Colonic mucosa (tissue), 4 donors: ENCODE measurements at regions not wholly inside any gene's neighbourhood (a gene's known extent, or its start where the extent isn't known, plus 50 kb on each side); places are given as distances from the start of the nearest gene placed in this dataset.

Experiments used
- DNase-seq: peaks from one replicate; pipeline ENCODE4 v3.0.0-alpha.2; 2020
- H3K27ac ChIP-seq: fragments of 200-600 bp; one replicate; pipeline ENCODE4 v1.8.0; 2021
- H3K27me3 ChIP-seq: fragments of 200-600 bp; one replicate; pipeline ENCODE4 v1.8.0; 2021
- H3K36me3 ChIP-seq: fragments of 200-600 bp; one replicate; pipeline ENCODE4 v1.8.0; 2021
- H3K4me1 ChIP-seq: fragments of 200-600 bp; one replicate; pipeline ENCODE4 v1.8.0; 2021; ENCODE audit warnings: mild to moderate bottlenecking
- H3K4me3 ChIP-seq: fragments of 200-600 bp; one replicate; pipeline ENCODE4 v1.8.0; 2021
- H3K9ac ChIP-seq, 2 donors: one replicate each; pipeline ENCODE4 v1.7.0; 2013; ENCODE audit warnings: control low read depth in 2 of 2, low read depth in 2 of 2, low read length in 2 of 2
- H3K9me3 ChIP-seq: fragments of 200-600 bp; one replicate; pipeline ENCODE4 v1.8.0; 2021
- intact Hi-C: fragments of 100-400 bp; cut with DNase I; formaldehyde crosslinking; loops from one replicate; pipeline ENCODE4 v1.14.1; 2022
- TF ChIP-seq, protein P1 (sequence below): fragments of 200-600 bp; IDR thresholded peaks from one replicate; pipeline ENCODE4 v1.8.0; 2022; ENCODE audit warnings: antibody characterized with exemption, mild to moderate bottlenecking
- donor health status: healthy.
- donor health status: DM: no; HTN: no; CAD: no.
- donor health status: DM: no; HTN: no; CAD: no.

DNA sequence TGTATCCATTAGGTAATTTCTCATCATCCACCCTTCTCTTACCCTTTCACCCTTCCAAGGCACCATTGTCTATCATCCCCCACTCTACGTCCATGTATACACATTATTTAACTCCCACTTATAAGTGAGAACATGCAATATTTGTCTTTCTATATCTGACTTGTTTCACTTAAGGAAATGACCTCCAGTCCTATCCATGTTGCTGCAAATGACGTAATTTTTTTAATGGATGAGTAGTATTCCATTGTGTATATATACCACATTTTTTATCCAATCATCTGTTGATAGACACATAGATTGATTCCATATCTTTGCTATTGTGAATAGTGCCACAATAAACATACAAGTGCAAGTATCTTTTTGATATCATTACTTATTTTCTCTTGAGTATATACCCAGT is 322.9 kb upstream of the CXADR start:
- Histone ChIP-seq H3K4me1 (no peaks in the 10 kb centered on the region), H3K9me3 (no peaks in the 10 kb centered on the region), H3K27me3 (no peaks in the 10 kb centered on the region), H3K36me3 (no peaks in the 10 kb centered on the region), H3K9ac (no peak overlapping the region), H3K4me3 (no peak overlapping the region), H3K27ac (no peak overlapping the region)
- TF ChIP-seq, protein P1, sequence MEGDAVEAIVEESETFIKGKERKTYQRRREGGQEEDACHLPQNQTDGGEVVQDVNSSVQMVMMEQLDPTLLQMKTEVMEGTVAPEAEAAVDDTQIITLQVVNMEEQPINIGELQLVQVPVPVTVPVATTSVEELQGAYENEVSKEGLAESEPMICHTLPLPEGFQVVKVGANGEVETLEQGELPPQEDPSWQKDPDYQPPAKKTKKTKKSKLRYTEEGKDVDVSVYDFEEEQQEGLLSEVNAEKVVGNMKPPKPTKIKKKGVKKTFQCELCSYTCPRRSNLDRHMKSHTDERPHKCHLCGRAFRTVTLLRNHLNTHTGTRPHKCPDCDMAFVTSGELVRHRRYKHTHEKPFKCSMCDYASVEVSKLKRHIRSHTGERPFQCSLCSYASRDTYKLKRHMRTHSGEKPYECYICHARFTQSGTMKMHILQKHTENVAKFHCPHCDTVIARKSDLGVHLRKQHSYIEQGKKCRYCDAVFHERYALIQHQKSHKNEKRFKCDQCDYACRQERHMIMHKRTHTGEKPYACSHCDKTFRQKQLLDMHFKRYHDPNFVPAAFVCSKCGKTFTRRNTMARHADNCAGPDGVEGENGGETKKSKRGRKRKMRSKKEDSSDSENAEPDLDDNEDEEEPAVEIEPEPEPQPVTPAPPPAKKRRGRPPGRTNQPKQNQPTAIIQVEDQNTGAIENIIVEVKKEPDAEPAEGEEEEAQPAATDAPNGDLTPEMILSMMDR = no peak
- intact Hi-C loops = no loop called here
- DNase-seq = no peak

DNA sequence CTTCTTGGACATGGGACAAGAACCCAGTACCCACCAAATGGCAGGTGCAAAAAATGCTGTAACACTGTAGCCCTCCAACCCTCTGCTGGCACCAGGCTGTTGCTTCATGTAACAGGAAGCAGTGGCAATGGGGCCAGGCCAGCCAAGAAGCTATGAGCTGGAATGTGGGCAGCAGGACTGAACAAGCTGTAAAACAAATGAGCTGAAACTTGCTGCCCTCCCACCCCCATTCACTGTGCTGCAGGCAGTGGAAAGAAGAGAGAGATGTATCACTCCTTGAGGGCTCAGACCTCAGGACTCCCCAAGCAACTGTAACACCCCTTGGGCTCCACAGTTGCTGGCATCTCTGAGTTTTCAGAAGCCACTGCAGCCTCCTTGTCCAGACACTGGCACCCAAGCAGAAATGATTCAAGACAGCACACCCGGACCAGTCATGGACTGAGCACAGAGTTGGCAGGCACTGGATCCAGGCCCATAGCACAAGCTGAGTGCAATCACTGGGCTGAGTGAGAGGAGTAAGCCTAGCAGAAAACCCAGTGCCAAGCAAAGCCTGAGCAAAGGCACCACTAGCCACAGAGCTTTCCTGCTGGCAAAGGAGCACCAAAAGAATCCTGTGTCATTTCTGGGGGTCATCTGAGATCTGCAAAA is 321.4 kb upstream of the CXADR start:
- intact Hi-C loops = no loop called here
- Histone ChIP-seq H3K36me3 (no peaks in the 10 kb centered on the region), H3K27me3 (no peaks in the 10 kb centered on the region), H3K4me1 (no peaks in the 10 kb centered on the region), H3K27ac (no peak overlapping the region), H3K4me3 (no peak overlapping the region), H3K9ac (no peak overlapping the region), H3K9me3 (no peaks in the 10 kb centered on the region)
- TF ChIP-seq, protein P1 = no peak
- no peak for DNase-seq

DNA sequence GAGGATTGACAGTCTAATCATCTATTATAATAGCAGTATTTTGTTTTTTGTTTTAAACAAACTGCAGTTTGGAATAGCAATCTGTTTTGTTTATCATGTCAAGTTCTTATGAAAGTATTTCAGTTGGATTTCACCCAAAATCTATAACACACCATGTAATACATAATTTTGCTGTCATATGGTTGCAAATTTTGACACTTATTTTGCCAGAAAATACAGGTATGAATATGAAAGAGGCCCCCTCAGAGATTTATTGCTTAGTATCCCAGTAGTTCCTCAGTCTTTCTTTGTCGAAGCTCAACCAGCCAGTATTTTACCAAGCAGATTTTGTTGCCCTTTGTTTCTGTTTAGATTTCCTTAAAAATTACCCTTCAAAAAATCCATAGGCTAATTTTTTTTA is 317.5 kb upstream of the CXADR start:
- H3K36me3 ChIP-seq = no peaks in the 10 kb centered on the region
- H3K9me3 ChIP-seq = no peaks in the 10 kb centered on the region
- no peak overlapping the region for H3K27ac ChIP-seq
- H3K27me3 ChIP-seq = no peaks in the 10 kb centered on the region
- TF ChIP-seq, protein P1 = no peak
- DNase-seq = no peak
- intact Hi-C loops = no loop called here
- H3K4me3 ChIP-seq = no peak overlapping the region
- H3K4me1 ChIP-seq = no peaks in the 10 kb centered on the region
- H3K9ac ChIP-seq = no peak overlapping the region

DNA sequence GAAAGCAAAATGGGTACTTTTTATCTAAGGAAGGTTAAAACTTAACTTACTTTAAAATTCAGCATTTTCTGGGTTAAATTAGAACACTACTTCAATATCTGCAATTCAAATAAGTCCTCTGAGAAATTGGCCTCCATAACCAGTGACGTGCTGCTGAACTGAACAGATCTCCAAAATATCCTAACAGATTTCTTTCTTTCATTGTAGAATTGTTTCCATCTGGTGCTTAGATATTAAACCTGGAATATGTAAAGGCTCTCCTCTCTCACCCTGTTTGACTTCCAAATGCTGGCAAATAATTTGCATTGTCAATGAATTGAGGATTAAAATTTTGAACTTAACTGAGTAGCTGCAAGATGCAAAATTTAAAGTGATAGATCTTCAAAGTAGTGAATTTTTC is 316.9 kb upstream of the CXADR start:
- no peak for DNase-seq
- Histone ChIP-seq H3K9me3 (no peaks in the 10 kb centered on the region), H3K4me1 (no peaks in the 10 kb centered on the region), H3K27ac (no peak overlapping the region), H3K36me3 (no peaks in the 10 kb centered on the region), H3K27me3 (no peaks in the 10 kb centered on the region), H3K9ac (no peak overlapping the region), H3K4me3 (no peak overlapping the region)
- intact Hi-C loops = no loop called here
- TF ChIP-seq, protein P1 = no peak

DNA sequence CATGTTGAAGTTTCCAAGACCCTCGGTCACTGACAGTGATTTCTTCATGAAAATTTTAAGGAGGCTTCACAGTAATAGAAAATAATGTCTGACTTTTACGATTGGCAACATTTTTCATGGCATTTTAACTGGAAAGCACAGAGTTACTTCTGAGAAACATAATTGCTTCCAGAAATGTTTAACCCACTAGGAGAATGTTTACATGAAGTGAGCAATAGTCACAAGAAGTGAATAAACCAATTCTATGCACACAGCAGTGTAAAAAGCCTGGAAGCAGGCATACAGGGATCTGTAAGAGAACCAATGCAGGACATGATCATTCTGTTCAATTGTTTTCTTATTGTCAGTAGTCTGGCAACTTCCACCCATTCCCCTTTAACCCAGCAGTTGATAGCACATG is 316.2 kb upstream of the CXADR start:
- H3K27ac ChIP-seq = no peak overlapping the region
- no peaks in the 10 kb centered on the region for H3K4me1 ChIP-seq
- H3K9ac ChIP-seq = no peak overlapping the region
- H3K4me3 ChIP-seq = no peak overlapping the region
- no peaks in the 10 kb centered on the region for H3K9me3 ChIP-seq
- TF ChIP-seq, protein P1 = no peak
- no peaks in the 10 kb centered on the region for H3K36me3 ChIP-seq
- DNase-seq = no peak
- intact Hi-C loops = no loop called here
- no peaks in the 10 kb centered on the region for H3K27me3 ChIP-seq
